Activated CD4-positive, CD25-positive, alpha-beta regulatory T cell (primary cell): ENCODE measurements at regions not wholly inside any gene's neighbourhood (a gene's known extent, or its start where the extent isn't known, plus 50 kb on each side); places are given as distances from the start of the nearest gene placed in this dataset.
"Not testable (repeated sequence)": the region's sequence is repeated elsewhere in the genome, so short reads cannot be mapped to it uniquely, and the experiment has no call there.

Source experiments
- DNase-seq, 4 experiments: peaks; one replicate each; lab custom pipeline; 2025; lab: John Stamatoyannopoulos, UW

DNA sequence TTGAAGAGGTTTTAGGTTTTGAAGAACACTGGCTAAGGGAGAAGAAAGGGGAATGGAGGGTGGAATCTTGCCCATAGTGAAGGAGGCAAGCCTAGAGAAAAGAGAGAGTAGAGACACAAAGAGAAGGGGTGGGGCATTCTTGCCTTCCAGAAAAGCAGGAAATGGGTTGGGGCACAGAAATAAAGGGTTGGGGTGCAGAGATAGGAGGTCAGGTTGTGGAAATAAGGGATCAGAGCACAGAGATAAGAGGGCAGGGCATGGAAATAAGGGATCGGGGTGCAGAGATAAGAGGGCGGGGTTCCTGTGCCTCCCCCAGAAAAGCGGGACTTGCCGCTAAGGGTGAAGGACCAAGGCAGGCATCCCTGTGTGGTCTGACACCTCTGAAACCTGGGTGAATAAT is 69.9 kb downstream of the ALG1L2 start:
- not testable (repeated sequence) for DNase-seq

DNA sequence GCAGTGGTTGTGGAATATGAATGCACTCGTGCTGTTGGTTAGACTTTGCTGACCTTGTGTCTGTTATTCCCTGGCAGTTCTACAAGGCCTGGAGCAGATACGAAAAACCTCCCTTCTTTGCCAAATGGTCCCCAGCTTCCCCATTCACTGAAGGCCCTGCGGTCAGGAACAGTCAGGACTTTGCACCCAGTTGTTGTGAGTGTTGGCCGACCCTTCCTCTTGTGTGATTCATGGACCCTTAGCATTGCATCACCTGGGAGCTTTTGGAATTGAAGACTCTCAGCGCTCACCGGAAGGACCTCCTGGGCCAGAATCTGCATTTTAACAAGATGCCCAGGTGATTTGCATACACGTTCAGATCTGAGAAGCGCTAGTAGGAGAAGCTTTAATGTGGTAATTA is 71.6 kb downstream of the ALG1L2 start:
- not testable (repeated sequence) for DNase-seq

DNA sequence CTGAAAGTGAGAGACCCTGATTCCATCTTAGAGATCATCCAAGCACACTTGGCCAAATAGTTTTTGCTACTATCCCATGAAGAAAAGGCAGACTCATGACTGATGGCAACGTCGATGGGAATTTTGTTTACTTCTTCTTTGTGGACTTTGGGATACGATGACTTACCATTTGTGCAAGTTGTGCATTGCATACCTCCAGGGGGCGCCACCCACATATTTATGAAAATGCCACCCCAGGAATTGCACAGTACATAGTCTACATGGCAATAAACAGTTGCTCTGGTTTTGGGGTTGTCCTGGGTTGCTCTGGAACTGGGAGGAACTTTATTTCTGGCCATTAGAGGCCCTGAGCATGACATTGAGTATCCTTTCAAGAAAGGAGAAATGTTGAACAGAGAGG is 73.8 kb downstream of the ALG1L2 start:
- not testable (repeated sequence) for DNase-seq

DNA sequence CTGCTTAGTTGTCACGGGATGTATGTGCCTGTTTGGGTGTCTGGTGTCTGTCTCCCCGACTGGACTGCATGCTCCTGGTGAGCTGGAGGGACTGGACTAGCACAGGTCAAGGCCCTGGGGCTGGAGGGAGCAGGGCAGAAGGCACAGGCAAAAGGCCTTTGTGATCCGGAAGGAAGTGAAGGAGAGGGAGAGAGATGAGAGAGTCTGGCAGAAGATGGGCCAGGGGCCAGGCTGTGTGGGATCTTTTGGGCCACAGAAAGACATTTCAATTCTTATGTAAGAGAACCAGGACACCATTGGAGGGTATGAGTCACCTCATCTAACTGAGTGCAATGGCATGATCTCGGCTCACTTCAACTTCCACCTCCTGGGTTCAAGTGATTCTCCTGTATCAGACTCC is 85.2 kb downstream of the ALG1L2 start:
- not testable (repeated sequence) for DNase-seq

DNA sequence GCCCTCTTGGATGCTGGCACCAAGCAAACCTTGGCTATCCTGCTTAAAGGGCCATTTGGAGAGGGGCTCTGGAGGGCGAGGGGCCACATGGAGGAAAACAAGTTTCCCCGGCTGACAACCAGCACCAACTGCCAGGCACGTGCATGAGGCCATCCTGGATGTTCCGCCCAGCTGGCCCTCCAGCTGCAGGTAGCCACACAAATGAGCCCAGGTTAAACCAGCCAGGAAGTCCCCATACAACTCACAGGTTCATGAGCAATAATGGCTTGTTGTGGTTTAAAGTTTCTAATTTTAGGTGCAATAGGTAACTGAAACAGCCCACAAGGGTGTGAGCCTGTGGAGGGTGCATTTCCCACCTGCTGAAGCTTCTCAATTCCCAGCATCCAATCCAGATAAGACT is 93.6 kb downstream of the ALG1L2 start:
- not testable (repeated sequence) for DNase-seq

DNA sequence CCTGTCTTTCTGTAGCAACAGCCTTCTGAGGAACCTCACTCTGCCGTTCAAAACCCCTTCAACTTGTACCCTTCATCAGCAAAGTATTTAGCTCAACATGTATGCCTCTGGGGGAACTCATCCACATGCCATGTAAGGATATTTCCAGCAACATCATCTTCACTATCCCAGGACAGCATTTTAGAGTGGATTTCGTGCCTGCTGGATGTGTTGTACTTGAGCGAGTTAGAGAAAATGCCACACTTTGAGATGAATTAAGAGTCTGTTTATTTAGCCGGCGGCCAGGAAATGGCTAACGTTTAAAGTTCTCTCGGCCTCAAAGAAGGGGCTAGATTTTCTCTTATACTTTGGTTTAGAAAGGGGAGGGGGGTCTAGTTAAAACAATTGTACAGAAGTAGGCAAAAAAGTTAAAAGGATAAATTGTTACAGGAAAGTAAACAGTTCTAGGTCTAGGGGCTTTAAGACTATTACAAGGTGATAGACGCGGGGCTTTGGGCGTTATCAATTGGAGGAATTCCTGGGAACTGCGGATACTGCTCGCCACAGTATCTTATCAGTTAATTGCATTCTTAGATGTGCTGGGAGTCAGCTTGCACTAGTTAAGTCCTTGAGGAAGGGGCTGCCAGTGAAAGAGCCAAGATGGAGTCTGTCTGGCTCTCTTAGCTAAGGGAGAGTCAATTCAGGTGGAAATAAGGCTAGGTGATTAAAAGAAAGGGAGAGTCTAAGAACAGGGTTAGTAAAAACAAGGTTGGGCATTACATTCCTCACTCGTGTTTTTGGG is 95.0 kb downstream of the ALG1L2 start:
- not testable (repeated sequence) for DNase-seq

DNA sequence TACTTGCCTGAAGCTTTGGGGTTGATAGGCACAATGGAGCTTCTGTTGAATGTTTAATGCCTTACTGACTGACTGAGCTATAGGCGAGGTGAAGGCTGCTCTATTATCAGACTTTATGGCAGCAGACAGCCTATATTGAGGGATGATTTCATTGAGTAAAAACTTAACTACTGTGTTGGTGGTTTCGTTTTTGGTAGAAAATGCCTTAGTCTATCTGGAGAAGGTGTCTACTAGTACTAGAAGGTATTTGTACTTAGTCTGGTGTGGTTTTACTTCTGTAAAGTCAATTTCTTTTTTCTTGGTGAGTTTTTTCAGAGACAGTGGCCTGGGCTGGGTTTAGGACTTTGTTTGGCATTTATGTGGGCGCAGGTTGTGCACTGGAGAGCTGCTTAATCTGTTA is 97.2 kb downstream of the ALG1L2 start:
- not testable (repeated sequence) for DNase-seq

DNA sequence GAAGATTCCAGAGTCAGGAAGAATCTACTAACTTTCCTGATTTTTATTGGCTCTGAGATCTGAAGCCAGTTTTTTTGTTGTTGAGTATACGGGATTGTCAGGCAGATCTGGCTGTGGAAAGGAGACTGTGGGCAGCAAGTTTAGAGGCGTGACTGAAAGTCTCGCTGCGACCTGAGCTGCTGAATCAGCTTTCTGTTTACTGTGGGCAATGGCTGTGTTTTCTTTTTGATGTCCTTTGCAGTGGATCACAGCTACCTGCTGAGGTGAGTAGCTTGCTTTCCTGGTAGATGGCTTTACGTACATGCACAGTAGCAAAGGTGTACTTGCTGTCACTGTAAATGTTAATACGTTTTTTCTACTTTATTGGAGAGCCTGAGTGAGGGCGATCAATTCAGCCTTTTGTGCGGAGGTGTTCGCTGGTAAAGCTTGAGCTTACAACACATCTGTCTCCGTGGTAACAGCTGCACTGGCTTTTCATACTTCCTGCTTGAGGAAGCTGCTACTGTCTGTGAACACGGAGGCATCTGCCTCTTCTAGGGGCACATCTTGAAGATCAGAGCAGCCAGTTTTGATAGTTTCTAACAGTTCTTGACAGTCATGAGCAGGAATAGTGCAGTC is 97.8 kb downstream of the ALG1L2 start:
- peak in 2 of 4 experiments; percentile 3 to 6 for DNase-seq

DNA sequence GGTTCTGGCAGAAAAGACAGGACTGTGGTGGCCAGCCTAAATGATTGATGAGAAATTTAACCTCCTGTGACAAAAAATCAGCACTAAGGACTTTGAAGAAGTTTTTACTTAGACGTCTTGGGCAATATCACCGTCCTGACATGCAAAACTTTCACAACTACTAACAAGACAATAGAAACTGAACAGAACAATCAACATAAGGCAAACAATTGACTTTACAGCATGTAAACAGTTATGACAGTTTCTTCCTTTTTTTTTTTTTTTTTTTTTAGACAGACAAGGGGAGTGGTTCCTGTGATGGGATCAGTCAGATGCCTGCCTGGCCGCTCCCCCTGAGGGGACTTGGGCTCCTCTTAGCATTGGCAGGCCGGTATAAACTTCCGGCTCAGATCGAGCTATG is 100.8 kb downstream of the ALG1L2 start:
- not testable (repeated sequence) for DNase-seq

DNA sequence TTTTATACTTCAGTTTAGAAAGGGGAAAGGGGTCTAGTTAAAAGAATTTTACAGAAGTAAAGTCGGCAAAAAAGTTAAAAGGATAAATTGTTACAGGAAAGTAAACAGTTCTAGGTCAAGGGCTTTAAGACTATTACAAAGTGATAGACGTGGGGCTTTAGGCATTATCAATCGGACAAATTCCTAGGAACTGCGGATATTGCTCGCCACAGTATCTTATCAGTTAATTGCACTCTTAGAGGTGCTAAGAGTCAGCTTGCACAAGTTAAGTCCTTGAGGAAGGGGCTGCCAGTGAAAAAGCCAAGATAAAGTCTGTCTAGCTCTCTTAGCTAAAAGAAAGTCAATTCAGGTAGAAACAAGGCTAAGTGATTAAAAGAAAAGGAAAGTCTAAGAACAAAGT is 102.1 kb downstream of the ALG1L2 start:
- not testable (repeated sequence) for DNase-seq

DNA sequence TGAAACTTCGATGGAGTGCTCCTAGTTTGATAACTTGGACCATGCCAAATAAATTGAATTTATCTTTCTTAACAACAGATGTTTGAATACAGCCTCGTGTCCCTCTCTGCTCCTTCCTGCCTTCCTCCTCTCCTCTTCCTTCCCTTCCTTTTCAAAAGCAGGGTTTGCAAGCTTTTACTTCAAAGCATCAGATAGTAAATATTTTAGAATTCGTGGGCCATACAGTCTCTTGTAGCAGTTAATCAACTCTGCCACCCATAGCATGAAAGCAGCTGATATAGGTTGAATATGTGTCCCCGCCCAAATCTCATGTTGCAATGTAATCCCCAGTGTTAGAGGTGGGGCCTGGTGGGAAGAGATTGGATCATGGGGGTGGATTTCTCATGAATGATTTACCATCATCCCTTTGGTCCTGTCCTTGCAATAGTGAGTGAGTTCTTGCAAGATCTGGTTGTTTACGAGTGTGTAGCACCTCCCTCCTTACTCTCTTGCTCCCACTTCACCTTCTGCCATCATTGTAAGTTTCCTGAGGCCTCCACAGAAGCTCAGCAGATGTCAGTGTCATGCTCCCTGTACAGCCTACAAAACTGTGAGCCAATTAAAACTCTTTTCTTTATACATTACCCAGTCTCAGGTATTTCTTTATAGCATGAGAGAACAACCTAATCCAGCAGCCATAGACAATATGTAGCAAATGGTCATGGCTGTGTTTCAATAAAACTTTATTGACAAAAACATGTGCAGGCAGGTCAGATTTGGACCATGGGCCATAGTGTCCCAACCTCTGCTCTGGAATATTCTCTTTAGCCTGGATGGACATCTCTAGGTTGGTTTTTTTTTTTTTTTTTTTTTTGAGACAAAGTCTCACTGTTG is 102.8 kb downstream of the ALG1L2 start:
- DNase-seq = not testable (repeated sequence)

DNA sequence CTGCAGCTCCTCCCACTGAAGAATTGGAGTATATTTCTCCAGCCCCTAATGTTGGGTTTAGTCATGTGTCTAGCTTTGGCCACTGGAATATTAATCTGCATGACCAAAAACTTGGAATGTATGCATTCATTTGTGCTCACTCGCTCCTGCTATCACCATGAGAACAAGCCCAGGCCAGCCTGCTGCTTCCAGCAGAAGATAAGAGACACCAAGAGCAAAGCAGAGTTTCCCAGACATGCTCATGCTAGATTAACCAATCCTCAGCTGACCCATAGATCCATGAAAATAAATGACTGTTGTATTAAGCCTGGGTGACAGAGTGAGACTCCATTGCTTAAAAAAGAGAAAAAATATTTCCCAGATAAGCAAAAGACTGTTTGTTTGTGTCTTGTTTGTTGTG is 119.6 kb downstream of the ALG1L2 start:
- DNase-seq = not testable (repeated sequence)

DNA sequence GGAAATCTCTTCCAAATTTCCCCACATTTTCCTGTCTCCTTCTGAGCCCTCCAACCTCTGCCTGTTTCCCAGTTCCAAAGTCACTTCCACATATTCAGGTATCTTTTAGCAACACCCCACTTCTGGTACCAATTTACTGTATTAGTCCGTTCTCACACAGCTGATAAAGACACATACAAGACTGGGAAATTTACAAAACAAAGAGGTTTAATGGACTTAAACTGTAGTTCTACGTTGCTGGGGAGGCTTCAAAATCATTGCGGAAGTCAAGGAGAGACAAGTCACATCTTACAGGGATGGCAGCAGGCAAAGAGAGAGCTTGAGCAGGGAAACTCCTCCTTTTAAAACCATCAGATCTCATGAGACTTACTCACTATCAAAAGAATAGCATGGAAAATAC is 122.0 kb downstream of the ALG1L2 start:
- not testable (repeated sequence) for DNase-seq

DNA sequence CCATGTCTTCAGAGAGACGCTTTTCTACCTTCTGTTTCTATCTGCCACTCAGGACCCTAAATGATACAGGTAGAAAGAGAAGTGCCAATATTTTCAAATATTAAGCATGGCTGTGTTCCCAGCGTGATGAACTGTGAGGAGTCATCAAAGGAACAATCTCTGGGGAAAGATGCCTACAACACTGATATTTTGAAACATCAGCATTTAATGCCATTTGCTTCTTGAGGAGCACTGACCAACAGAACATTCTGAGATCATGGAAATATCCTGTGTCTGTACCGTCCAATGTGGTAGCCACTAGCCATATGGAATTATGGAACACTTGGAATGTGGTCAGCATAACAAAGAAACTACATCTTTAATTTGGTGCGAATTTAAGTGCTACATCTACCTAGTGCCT is 117.9 kb upstream of the COL6A5 start:
- no peak for DNase-seq

DNA sequence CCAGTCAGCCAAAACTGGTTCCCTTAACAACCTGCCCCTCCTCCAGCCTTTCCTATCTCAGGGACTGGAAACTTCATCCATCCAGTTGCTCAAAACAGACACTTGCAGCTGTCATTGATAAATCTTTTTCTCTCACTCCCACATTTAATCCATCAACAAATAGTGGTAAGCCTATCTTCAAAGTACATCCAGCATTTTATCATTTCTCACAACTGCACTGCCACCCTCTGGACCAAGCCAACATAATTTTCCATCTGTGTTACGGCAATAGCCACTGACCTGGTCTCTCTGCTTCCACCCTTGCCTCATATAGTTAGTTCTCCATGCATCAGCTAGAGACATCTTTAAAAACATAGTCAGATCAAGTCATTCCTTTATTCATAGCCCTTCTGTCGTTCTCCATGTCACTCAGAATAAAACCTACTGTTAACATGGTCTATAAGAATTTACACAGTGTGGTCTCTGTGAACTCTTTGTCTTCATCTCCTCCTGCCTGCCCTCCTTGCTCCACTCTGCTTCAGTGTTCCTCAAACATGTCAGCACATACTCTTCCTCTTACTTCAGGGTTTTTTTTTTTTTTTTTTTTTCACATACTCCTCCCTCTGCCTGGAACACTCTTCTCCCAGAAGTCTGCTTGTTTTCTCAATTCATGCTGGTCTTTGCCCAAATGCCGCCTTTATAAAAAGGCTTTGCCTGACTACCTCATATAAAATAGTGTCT is 102.5 kb upstream of the COL6A5 start:
- no peak for DNase-seq

DNA sequence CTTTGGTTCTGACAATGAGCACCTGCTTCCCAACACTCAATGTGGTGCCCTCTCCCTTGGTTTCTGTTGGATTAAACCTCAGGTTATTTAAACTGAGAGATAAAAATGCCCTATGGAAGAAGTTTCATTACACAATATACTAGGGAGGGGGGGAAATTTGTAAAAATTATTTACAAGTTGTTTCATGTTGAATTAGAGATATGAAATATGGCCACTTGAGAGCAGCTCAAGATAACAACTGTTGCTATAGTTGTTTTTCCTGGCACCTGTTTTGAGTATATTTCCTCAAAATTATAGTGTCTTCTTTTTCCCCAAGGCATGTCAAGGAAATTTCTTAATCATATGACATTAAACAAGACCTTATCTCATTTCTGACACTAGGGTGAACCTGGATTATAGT is 101.7 kb upstream of the COL6A5 start:
- no peak for DNase-seq

DNA sequence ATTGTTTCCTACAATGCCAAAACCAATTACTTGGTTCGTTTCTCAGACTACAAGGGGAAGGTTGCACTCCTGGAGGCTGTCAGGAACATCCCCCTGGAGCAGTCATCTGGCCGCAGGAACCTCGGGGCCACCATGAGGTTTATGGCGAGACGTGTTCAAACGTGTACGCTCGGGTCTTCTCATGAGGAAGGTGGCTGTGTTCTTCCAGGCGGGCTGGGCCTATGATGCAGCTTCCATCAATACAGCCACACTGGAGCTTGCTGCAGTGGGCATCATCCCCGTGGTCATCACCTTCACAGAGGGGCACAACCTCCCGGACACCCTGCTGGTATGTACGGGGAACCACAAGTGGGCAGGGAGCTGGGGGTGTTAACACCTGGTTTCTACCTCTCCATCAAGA is 94.5 kb upstream of the COL6A5 start:
- DNase-seq = no peak

DNA sequence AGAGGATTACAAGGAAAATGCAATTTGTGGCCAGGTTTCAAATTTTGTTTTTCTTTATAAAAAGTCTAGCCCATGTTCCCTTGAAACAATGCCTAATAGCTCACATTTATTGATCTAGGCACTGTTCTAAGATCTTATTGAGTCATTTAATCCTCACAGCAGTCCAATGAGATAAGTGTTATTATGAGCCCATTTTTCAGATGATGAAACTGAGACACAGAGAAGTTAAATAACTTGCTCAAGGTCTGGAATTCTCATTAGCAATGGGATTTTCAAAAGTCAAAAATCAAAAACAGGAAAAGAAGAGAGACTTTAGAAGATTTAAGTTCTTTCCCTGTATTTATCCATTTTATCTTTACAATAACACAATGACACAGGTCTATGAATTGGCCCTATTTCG is 90.0 kb upstream of the COL6A5 start:
- DNase-seq = no peak

DNA sequence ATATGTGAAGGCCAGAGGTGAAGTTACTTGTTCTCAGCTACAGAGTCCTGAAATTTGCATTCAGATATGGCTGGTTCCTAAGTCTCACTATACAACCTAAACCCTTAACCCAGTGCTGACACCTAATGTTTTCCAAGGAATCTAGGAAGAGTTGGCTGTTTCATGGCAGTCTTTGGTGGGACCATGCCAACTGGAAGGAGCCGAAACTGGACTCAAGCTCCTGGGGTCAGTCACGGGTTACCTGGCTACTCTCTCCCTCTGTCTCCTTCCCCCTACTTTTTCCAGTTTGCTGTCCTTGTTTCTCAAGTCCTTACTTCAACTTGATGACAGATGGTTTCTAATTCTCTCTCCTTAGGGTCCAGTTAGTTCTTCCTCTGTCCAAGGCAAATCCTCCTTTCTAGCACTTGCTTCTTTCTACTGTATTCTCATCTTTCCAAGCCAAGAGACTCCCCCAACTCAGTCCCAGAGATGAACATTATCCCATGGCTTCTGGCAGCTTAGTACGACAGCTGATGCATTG is 88.6 kb upstream of the COL6A5 start:
- DNase-seq = no peak

DNA sequence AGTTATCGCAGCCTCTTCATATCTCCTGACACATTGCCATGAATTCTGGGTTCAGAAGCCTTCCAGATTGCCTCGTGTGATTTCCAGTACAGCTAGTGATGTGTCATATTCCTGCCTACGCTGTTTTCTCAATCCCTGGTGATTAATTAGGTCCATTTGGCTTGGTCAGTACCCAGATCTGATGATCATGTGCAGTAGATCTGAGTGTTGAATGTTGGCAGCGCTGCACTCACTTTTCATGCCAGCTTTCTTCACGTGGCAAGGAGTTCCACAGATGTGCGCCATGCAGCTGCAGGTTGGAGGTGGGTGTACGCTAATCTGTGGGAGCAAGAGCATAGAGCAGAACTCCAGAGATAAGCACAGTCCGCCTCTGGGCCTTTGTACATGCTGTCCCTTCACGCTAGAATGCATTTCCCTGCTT is 86.9 kb upstream of the COL6A5 start:
- DNase-seq = no peak

DNA sequence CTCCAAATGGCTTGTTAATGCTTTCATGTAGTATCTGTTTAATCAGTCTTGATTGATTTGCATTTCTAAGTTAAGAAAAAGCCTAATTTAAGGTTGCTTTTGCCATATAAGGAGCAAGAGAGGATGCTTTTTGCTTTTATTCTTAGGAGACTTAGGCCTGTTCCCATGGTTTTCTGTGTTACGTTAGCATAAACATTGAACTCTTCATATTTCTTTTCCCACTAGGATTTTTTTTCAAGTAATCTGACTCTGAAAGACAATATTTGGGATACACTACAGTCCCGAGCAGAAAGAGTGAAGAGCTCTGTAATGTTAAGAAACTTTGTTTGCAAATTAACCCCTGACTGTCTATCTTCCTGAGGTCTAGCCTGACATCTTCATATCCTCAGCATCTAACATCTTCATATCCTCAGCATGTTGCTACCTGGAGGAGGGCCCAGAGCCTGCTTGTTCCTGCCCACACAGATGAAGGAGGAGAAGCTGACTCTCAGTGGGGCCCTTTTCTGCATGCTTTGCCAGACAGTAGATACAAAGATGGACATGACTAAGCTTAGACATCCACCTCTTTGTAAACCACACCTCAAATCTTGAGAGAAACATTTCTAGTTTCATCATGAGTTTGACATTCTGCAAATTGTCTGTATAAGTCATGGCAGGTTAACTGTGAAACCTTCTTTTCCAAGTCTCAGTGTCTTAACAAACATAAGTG is 86.2 kb upstream of the COL6A5 start:
- no peak for DNase-seq
